ENCODE measurements at regions not wholly inside any gene's neighbourhood (a gene's known extent, or its start where the extent isn't known, plus 50 kb on each side); places are given as distances from the start of the nearest gene placed in this dataset.
A peak's percentile ranks its signal among the peaks of the same experiment; 100 is the strongest.

DNA sequence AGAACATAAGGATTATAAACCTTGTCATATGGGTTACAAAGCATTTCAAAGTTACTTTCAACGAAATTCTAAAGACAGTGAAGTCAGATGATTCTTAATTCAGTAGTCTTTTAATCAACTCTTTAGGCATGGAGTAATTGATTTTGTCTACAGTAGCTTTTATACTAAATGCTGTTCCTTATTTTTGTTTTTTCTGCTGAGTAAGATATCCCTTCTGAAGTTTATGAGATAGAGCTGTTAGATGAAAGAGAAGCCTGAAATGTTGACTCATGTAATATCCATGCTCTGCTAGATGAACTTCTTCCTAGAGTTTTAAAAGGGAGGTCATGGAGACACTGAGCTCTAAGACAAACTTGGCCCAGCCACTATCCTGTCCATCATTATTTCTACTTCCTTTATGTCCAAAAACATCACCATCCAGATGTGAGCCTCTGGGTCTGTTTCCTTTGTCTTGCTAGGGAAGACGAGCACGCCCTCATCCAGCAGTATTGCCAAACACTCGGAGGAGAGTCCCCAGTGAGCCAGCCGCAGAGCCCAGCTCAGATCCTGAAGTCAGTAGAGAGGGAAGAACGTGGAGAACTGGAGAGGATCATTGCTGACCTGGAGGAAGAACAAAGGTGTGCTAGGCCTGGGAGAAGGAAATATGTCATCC is 550.3 kb downstream of the UTRN start:
- Histone ChIP-seq H3K4ac (ENCODE audit: low read depth, low read length) (no peak overlapping the region), H3K23me2 (ENCODE audit: insufficient read length, low read depth, low read length, poor library complexity, severe bottlenecking) (no peaks in the 10 kb centered on the region), H3K79me1 (ENCODE audit: insufficient read depth, low read depth, low read length, poor library complexity, severe bottlenecking) (no peaks in the 10 kb centered on the region), H2BK20ac (ENCODE audit: low read depth, low read length, poor library complexity, severe bottlenecking) (no peak overlapping the region), H3K56ac (ENCODE audit: insufficient read length, low read depth, low read length) (no peak overlapping the region), H3K27ac (ENCODE audit: insufficient read length, low read depth, low read length) (no peak overlapping the region), H4K5ac (ENCODE audit: insufficient read length, low read depth, low read length) (no peak overlapping the region), H2AK5ac (ENCODE audit: insufficient read length, low read length) (no peak overlapping the region), H3K23ac (ENCODE audit: insufficient read length, low read depth, low read length) (no peak overlapping the region), H3K4me2 (ENCODE audit: insufficient read depth, insufficient read length, low read length) (no peak overlapping the region), H4K20me1 (ENCODE audit: control insufficient read depth, insufficient read depth, insufficient read length) (no peaks in the 10 kb centered on the region), H3T11ph (ENCODE audit: low read length) (no peak overlapping the region), H2BK15ac (ENCODE audit: low read depth, low read length) (no peak overlapping the region), H3K9ac (ENCODE audit: extremely low read depth, insufficient read length, low read length) (no peak overlapping the region), H3K79me2 (ENCODE audit: insufficient read depth, low read length) (no peaks in the 10 kb centered on the region), H2AFZ (ENCODE audit: low read length) (no peak overlapping the region), H2BK12ac (ENCODE audit: insufficient read length, low read depth, low read length) (no peak overlapping the region), H4K8ac (replicated peaks; ENCODE audit: insufficient read length, low read depth, low read length) (no peak overlapping the region), H2BK5ac (ENCODE audit: insufficient read length, low read length) (no peak overlapping the region), H4K91ac (ENCODE audit: insufficient read length, low read depth, low read length) (no peak overlapping the region), H3K18ac (ENCODE audit: insufficient read length, low read depth, low read length) (no peak overlapping the region), H2BK120ac (ENCODE audit: low read depth, low read length, poor library complexity, severe bottlenecking) (no peak overlapping the region), H3K27me3 (ENCODE audit: insufficient read depth, low read length) (no peaks in the 10 kb centered on the region), H3K9me3 (ENCODE audit: control insufficient read depth, low read depth, low read length) (no peaks in the 10 kb centered on the region), H3K14ac (ENCODE audit: insufficient read depth, low read length) (no peak overlapping the region), H3K4me1 (ENCODE audit: insufficient read depth, low read length) (no peaks in the 10 kb centered on the region)
- Mint-ChIP-seq H3K4me3 (no peak overlapping the region), H3K9me3 (no peaks in the 10 kb centered on the region), H3K27ac (peak overlapping the region; percentile 27 to 74 (median 50); a peak in 4 of 7 replicates), H3K27me3 (ENCODE audit: low read depth) (no peaks in the 10 kb centered on the region), H3K4me1 (peaks cover under 1 to 1% of the 10 kb centered on the region in 2 experiments; a peak in 2 of 4 replicates), H3K36me3 (ENCODE audit: insufficient read depth in 1 of 3, low read depth in 3 of 3) (peaks cover 0 to 59% (median 55%) of the 10 kb centered on the region in 3 experiments; a peak in 5 of 7 replicates)
- TF ChIP-seq, protein P1, sequence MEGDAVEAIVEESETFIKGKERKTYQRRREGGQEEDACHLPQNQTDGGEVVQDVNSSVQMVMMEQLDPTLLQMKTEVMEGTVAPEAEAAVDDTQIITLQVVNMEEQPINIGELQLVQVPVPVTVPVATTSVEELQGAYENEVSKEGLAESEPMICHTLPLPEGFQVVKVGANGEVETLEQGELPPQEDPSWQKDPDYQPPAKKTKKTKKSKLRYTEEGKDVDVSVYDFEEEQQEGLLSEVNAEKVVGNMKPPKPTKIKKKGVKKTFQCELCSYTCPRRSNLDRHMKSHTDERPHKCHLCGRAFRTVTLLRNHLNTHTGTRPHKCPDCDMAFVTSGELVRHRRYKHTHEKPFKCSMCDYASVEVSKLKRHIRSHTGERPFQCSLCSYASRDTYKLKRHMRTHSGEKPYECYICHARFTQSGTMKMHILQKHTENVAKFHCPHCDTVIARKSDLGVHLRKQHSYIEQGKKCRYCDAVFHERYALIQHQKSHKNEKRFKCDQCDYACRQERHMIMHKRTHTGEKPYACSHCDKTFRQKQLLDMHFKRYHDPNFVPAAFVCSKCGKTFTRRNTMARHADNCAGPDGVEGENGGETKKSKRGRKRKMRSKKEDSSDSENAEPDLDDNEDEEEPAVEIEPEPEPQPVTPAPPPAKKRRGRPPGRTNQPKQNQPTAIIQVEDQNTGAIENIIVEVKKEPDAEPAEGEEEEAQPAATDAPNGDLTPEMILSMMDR (conservative IDR thresholded peaks at IDR 0.05): no peak
- no CpG with 5 or more reads among the region's 6 CpGs for WGBS (ENCODE audit: extremely low coverage, insufficient read length, low lambda C conversion rate)
- no peak for DNase-seq

Data from H9 (cell line).